ENCODE measurements at regions not wholly inside any gene's neighbourhood (a gene's known extent, or its start where the extent isn't known, plus 50 kb on each side); places are given as distances from the start of the nearest gene placed in this dataset.
A peak's percentile ranks its signal among the peaks of the same experiment; 100 is the strongest.

GRCh38 chr4:175542786-175543185 is 269.3 kb downstream of the GPM6A start:
- peak; percentile 74 for DNase-seq

GRCh38 chr4:175559126-175559525 is 252.9 kb downstream of the GPM6A start:
- no peak for DNase-seq

GRCh38 chr4:175559526-175559925 is 252.5 kb downstream of the GPM6A start:
- no peak for DNase-seq

GRCh38 chr4:175560604-175561003 is 251.5 kb downstream of the GPM6A start:
- peak; percentile 63 for DNase-seq

GRCh38 chr4:175561696-175562095 is 250.4 kb downstream of the GPM6A start:
- no peak for DNase-seq

- DNase-seq: no peak
Observed at GRCh38 chr4:175562111-175562510, 250.0 kb downstream of the GPM6A start.

GRCh38 chr4:175562542-175562941 is 249.5 kb downstream of the GPM6A start:
- no peak for DNase-seq
